IPS-18c (cell line): ENCODE measurements at regions not wholly inside any gene's neighbourhood (a gene's known extent, or its start where the extent isn't known, plus 50 kb on each side); places are given as distances from the start of the nearest gene placed in this dataset.

ENCODE experiments used
- H3K4me3 ChIP-seq: 2 replicates; pipeline ENCODE4 v1.7.0; 2013; ENCODE audit warnings: low read depth, mild to moderate bottlenecking, low read length, moderate library complexity; ENCODE audit not compliant: insufficient read depth
- H3K9me3 ChIP-seq: one replicate; pipeline ENCODE4 v1.6.1; 2013; ENCODE audit warnings: mild to moderate bottlenecking, low read length, moderate library complexity; ENCODE audit not compliant: control insufficient read depth, insufficient read depth

- no peaks in the 10 kb centered on the region for H3K9me3 ChIP-seq
- H3K4me3 ChIP-seq: no peak overlapping the region
Observed at GRCh38 chr3:197435426-197435825, 120.3 kb downstream of the BDH1 start.

GRCh38 chr3:197434830-197435229, 120.9 kb downstream of the BDH1 start:
- no peaks in the 10 kb centered on the region for H3K9me3 ChIP-seq
- H3K4me3 ChIP-seq: no peak overlapping the region

DNA sequence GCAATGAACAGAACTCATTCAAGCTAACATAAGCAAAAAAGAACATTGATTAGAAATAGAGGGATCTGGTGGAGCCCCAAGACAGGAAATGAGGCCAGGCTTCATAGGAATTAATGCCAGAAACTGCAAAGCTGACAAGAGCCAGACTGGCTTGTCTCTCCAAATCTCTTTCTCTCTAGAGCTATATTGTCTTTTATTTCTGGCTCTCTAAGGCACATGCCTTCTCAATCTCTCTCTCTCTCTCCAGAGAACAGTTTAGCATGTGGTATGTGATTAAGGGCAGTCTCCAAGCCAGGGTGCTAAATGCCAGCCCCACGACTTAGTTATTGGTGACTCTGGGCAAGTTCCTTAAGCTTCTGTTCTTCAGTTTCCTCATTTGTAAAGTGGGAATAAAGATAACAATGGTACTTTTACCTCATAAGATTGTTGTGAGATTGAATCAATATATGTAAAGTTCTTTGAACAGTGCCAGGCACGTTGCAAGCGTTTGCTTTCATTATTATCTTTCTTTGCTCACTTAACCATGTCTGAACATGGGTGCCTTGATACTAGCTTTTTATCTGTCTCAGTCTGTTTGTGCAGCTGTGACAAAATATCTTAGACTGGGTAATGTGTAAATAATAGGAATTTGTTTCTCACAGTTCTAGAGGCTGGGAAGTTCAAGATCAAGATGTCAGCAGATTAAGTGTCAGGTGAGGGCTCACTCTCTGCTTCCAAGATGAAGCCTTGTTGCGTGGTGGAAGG, 123.2 kb downstream of the BDH1 start:
- Histone ChIP-seq H3K9me3 (no peaks in the 10 kb centered on the region), H3K4me3 (no peak overlapping the region)

DNA sequence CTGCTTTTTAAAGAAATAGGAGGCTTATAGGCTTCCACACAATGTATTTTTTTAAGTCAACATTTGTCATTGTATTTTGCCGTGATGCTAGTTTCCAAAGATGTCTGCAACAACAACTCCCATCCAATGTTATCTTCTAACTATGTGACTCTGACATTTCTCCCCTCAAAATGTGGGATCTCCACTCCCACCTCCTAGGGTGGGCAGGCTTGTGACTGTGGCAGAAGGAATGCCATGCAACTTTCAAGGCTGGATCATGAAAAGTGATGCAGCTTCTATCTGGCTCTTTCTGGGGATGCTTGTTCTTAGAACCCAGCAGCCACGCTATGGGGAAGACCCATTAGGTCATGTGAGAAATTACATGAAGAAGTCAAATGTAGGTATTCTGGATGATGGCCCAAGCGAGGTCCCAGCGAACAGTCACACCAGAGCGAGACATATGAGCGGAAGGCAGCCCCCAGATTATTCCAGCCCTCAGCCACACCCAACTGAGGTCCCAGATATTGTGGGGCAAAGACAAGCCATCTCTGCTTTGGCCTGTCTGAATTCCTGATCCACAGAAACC, 124.3 kb downstream of the BDH1 start:
- H3K4me3 ChIP-seq: no peak overlapping the region
- no peaks in the 10 kb centered on the region for H3K9me3 ChIP-seq

DNA sequence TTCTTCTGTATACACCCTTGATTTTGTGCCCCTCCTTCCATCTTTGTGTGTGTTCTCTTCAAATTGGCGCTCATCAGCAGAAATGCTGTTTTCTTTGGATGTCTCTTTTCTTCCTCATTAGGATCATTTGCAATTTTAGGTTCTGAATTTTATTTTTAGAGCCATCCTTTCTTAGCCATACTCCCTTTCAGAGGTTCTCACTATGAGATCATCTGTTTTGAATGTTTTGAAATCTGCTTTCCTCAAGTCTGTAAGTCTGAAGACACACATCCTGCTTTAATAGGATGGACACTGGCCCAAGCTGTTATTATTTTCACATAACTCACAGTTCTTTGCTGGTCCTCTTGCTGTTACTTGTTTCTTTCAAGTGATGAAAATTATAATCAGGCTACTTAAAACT, 124.8 kb downstream of the BDH1 start:
- H3K4me3 ChIP-seq: no peak overlapping the region
- H3K9me3 ChIP-seq: no peaks in the 10 kb centered on the region

- no peaks in the 10 kb centered on the region for H3K9me3 ChIP-seq
- no peak overlapping the region for H3K4me3 ChIP-seq
Observed at GRCh38 chr3:197430502-197430901, 125.3 kb downstream of the BDH1 start.

GRCh38 chr3:197428952-197429351, 126.8 kb downstream of the BDH1 start:
- no peak overlapping the region for H3K4me3 ChIP-seq
- H3K9me3 ChIP-seq: no peaks in the 10 kb centered on the region

- no peaks in the 10 kb centered on the region for H3K9me3 ChIP-seq
- H3K4me3 ChIP-seq: no peak overlapping the region
Observed at GRCh38 chr3:197428117-197428801, 127.5 kb downstream of the BDH1 start.

DNA sequence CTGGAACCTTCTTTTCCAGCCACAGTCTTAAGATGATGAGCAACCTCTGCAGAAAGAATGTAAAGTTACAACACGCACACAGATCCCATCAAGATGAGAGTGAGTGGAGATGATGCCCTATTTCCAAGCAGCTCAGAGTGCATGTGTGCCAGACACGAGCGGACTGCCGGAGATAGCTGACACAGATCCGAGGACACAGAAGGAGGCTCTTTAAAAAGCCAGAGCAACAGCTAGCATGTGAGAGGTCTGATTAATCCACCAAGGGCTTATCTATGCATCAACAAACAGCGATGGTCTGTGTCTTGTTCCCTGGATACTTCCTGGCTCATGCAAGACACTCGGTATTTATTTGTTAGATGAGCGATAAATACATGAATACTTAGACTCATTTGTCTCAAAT, 128.6 kb upstream of the DLG1 start:
- no peaks in the 10 kb centered on the region for H3K9me3 ChIP-seq
- no peak overlapping the region for H3K4me3 ChIP-seq

GRCh38 chr3:197426121-197426566, 127.7 kb upstream of the DLG1 start:
- Histone ChIP-seq H3K9me3 (no peaks in the 10 kb centered on the region), H3K4me3 (no peak overlapping the region)

DNA sequence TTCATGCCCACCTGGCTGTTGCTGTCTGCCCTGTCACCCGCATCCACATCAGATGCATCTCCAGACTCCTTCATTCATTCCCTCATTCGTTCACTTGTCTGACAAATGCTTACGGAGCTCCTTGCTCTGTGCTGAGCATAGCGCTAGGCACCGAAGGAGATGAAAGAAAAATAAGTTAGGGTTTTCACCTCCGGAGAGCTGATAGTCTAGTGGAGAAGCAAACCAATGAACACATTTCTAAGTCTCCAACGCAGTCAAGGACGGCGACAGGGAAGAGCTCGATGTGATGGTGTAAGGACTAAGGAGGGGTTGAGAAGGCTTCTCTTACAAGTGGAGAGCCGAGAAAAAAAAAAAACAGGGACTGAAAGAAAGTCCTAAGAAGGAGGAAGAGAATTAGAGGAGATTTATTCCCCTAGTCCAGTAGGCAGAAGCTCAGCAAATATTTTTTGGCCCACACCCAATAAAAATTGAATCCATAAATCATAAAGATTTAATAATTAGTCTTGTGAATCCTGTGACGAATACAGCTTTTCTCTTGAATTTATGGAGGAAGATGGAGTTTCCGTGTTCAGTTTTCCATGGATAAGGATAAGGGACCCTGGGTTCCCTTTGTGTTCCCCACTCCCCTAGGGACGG, 127.2 kb upstream of the DLG1 start:
- Histone ChIP-seq H3K4me3 (no peak overlapping the region), H3K9me3 (no peaks in the 10 kb centered on the region)

- Histone ChIP-seq H3K4me3 (no peak overlapping the region), H3K9me3 (no peaks in the 10 kb centered on the region)
Observed at GRCh38 chr3:197424674-197425484, 126.5 kb upstream of the DLG1 start.

DNA sequence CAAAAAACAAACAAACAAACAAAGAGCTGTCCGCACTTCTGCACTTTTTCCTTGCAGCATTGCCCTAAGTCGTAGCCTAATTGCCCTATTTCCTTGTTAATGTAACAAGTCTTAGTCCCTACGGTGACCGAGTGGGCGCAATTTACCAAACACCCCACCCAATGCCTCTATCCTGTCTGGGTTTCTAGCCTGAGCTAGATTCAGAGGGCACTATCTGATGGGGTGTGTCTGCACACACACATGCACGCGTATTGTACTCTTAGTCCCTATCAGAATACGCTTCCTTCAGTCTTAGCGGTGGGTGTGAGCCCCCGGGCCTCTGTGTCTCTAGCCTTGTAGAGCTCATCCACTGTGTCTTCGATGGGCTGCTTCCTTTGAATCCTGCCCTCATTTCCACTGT, 125.9 kb upstream of the DLG1 start:
- H3K9me3 ChIP-seq: no peaks in the 10 kb centered on the region
- no peak overlapping the region for H3K4me3 ChIP-seq

DNA sequence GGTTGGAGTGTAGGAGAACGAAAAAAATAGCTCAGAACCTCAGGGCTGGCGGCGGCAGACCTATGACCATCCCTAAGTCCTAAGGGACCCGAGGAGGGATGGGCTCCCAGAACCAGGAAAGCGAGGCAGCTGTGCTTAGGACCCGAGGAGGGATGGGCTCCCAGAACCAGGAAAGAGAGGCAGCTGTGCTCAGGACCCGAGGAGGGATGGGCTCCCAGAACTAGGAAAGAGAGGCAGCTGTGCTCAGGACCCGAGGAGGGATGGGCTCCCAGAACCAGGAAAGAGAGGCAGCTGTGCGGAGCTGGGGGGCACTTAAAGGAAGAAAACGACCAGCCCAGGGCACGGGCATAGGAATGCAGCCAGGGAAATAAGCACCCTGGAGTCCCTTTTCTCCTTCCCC, 125.0 kb upstream of the DLG1 start:
- Histone ChIP-seq H3K4me3 (no peak overlapping the region), H3K9me3 (no peaks in the 10 kb centered on the region)

DNA sequence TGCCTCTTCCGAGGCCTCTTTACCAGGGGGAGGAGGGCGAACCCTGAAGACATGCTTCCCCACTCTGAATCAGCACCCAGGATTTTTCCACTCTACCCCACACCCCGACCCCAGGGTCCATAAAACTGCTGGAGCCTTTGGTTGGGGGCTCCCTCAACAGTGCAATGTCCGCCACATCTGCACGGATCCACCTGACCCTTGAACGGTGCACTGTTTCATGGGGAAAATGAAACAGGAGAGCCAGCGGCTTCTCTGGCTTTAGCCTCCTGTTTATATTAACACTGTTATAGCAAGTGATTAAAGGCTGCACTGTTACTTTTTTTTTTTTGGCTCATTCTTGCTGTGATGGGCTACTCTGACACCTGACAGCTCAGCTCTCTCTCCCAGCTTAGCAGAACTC, 124.1 kb upstream of the DLG1 start:
- Histone ChIP-seq H3K9me3 (no peaks in the 10 kb centered on the region), H3K4me3 (no peak overlapping the region)

- no peaks in the 10 kb centered on the region for H3K9me3 ChIP-seq
- no peak overlapping the region for H3K4me3 ChIP-seq
Observed at GRCh38 chr3:197421021-197421420, 122.6 kb upstream of the DLG1 start.

GRCh38 chr3:197420566-197420965, 122.2 kb upstream of the DLG1 start:
- Histone ChIP-seq H3K9me3 (no peaks in the 10 kb centered on the region), H3K4me3 (no peak overlapping the region)
